ENCODE measurements at regions not wholly inside any gene's neighbourhood (a gene's known extent, or its start where the extent isn't known, plus 50 kb on each side); places are given as distances from the start of the nearest gene placed in this dataset.
"Not testable (repeated sequence)": the region's sequence is repeated elsewhere in the genome, so short reads cannot be mapped to it uniquely, and the experiment has no call there.

DNA sequence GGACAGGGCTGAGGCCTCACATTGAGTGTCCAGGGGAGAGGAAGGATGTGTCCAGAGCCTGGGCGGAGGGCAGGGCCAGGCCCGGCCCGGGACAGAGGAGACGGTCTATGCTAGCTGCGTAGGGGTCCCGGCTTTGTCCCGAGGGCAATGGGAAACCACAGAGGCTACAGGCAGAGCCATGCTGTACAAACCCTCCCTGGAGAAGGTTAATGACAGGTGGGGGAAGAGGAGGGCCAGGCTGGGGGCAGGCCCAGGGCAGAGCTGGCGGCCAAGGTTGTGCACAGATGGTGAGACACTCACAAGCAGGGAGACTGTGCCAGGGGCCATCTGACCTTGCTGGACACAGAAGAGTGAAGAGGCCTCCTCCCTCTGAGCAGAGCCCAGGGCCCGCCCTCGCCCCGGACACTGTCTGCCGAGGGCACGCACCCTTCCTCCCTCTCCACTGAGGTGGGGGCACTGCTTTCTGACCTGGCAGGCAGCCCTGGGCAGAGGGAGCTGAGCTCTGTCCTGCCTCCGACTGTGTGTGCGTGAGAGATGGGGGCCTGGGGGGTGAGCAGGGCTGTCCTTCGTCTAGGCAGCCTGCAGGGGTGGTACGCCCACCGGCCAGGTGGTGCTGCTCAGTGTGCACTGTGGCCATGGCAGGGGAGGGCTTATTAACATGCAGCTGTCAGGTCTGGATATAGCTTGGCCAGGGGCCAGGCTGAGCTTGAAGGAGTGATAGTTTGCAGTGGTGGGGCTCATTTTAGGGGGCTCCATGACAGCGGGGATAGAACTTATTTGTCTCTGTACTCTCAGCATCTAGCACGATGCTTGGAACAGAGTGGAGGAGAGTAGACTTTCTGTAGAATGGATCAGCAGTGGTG is 75.7 kb upstream of the LRPAP1 start:
- no peak for TF ChIP-seq CTCF (conservative IDR thresholded peaks at IDR 0.05; ENCODE audit: low read depth, low read length)
- DNase-seq (ENCODE audit: low read depth) = no peak
- no peak overlapping the region for H3K4me3 ChIP-seq (ENCODE audit: low read length)

GRCh38 chr4:3606850-3607249 is 74.6 kb upstream of the LRPAP1 start:
- not testable (repeated sequence) for DNase-seq (ENCODE audit: low read depth); H3K4me3 ChIP-seq (ENCODE audit: low read length)

- H3K4me3 ChIP-seq (ENCODE audit: low read length); DNase-seq (ENCODE audit: low read depth): not testable (repeated sequence)
These were observed 74.0 kb upstream of the LRPAP1 start for GRCh38 chr4:3606271-3606670.

DNA sequence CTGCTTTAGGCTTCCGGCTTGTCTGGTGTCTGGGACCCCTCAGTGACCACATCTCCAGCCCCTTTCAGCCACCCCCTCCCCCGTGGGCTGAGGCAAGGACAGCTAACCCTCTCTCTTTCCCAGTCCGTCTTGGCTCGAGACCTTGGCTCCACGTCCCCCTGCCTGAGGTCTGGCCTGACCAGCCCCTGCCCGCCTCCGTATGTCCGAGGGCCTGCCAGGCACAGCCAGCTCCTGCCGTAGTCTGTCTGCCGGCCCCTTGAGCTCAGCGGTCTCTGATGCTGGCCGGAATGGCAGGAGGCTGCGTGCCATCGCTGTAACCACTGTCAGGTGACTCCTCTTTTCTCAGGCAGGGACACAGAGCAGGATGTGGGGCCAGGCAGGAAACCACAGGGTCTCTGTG is 73.3 kb upstream of the LRPAP1 start:
- TF ChIP-seq CTCF (conservative IDR thresholded peaks at IDR 0.05; ENCODE audit: low read depth, low read length) = no peak
- DNase-seq (ENCODE audit: low read depth) = no peak
- no peak overlapping the region for H3K4me3 ChIP-seq (ENCODE audit: low read length)

DNA sequence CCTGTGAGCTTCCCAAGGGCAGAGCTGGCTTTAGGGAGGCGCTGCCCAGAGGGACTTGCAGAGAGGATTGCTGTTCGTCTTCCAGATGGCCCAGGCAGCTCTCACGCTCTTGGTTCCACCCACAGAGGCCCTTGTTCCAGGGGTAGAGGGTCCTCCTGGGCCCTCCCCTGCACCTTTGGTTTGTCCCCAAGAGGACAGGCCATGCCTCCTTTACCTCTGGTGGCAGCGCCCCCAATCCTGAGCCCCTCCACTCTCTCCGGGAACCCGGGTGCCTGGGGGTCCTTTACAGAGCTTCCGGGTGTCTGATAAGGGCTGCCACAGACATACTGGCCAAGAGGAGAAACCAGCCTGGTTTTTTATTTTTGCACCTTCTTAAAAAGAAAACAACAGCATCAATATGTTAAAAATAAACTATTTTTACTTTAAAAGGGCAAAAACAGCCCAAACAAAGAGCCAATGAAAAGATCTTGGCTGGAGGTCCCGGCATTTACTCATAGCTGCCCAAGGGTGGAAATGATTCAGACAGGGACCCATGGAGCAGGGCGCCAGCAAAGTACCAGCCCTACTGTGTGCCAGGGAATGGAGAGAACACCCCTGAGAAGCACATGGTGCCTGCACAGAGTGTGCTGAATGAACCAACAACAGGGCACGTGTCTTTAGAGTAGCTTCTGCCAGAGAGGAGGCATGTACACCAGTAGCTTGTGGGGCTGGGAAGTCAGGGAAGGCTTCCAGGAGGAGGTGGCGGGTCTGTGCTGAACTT is 70.8 kb upstream of the LRPAP1 start:
- not testable (repeated sequence) for H3K4me3 ChIP-seq (ENCODE audit: low read length); DNase-seq (ENCODE audit: low read depth)

GRCh38 chr4:3601992-3602391 is 69.8 kb upstream of the LRPAP1 start:
- no peak for DNase-seq (ENCODE audit: low read depth)
- no peak overlapping the region for H3K4me3 ChIP-seq (ENCODE audit: low read length)
- TF ChIP-seq CTCF (conservative IDR thresholded peaks at IDR 0.05; ENCODE audit: low read depth, low read length) = no peak

DNA sequence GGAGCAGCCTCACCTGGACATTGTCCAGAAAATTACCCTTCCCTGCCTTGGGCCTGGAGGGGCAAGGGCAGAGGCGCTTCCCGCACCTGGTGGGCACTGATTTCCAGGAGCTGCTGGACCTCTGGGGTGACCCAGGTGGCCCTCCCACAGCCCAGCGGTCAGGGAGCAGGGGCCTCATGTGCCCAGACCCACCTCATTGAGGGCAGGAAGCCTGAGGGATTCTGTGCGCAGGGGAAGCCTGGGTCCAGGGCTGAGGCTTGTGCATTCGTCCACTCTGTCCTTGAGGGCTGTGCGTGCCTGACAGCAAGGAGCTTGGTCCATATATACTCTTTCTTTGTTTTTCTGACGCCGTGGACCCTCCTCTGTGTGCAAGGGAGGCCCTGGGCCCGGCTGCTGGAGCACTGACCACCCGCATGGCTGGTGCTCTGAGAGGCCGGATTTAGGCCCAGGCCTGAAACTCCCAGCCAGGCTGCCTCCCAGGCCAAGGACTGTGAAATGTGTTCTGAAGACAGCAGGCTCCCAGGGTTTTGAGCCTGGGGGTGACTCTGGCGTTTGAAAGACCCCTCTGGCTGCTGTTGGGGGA is 69.0 kb upstream of the LRPAP1 start:
- not testable (repeated sequence) for H3K4me3 ChIP-seq (ENCODE audit: low read length); DNase-seq (ENCODE audit: low read depth)

GRCh38 chr4:3599951-3600350 is 67.7 kb upstream of the LRPAP1 start:
- H3K4me3 ChIP-seq (ENCODE audit: low read length) = no peak overlapping the region
- no peak for TF ChIP-seq CTCF (conservative IDR thresholded peaks at IDR 0.05; ENCODE audit: low read depth, low read length)
- no peak for DNase-seq (ENCODE audit: low read depth)

- H3K4me3 ChIP-seq (ENCODE audit: low read length) = no peak overlapping the region
- no peak for TF ChIP-seq CTCF (conservative IDR thresholded peaks at IDR 0.05; ENCODE audit: low read depth, low read length)
- DNase-seq (ENCODE audit: low read depth) = no peak
These were observed 66.5 kb upstream of the LRPAP1 start for GRCh38 chr4:3598695-3599227.

GRCh38 chr4:3597896-3598505 is 65.8 kb upstream of the LRPAP1 start:
- not testable (repeated sequence) for DNase-seq (ENCODE audit: low read depth); H3K4me3 ChIP-seq (ENCODE audit: low read length)

DNA sequence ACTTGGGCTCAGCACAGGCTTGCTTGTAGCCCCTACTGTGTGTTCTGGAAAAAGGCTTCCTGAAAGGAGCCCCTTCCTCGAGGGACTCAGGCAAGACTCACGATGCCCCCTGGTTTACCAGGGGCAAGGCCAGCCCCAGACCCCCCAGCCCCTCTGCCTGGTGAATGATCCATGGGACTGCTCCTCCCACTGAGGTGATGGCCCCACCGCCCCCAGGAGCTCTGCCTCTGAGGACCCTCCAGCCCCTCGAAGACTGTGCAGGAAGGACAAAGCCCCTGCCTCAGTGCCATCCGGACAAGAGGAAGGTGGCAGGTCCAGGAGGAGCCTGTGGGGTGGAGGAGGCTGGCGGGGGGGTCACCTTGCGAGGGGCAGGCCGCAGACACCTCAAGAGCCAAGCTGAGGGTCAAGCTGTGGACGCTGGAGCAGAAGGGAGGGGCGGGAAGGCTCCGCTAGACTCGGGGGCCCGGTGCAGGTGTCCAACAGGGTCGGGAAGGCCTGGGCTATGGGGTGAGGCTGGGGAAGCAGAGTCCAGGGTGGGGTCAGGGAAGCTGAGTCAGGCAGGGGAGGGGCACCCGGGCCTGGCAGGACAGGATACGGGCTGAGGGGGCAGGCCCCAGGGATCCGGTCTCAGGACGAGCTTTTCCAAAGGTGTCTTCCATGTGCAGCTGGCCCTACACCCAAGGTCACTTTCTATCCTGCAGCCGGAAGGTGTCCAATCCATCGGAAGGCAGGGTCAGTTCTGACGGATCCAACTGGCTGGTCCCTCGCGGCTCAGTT is 64.9 kb upstream of the LRPAP1 start:
- not testable (repeated sequence) for H3K4me3 ChIP-seq (ENCODE audit: low read length); DNase-seq (ENCODE audit: low read depth)
